MM.1S (cell line): ENCODE measurements at regions not wholly inside any gene's neighbourhood (a gene's known extent, or its start where the extent isn't known, plus 50 kb on each side); places are given as distances from the start of the nearest gene placed in this dataset.
"Not testable (repeated sequence)": the region's sequence is repeated elsewhere in the genome, so short reads cannot be mapped to it uniquely, and the experiment has no call there.

Experiments
- DNase-seq: peaks from one replicate; pipeline ENCODE4 v3.0.0-alpha.2; 2015
- H2AFZ ChIP-seq: fragments of 300-600 bp; sonication (generic); 2 replicates; pipeline ENCODE4 v1.6.0; 2016; ENCODE audit warnings: antibody characterized with exemption, low read length
- H3F3A ChIP-seq: fragments of 300-600 bp; sonication (generic); 2 replicates; pipeline ENCODE4 v1.6.1; 2016; ENCODE audit warnings: mild to moderate bottlenecking, antibody characterized with exemption, low read length, moderate library complexity, mixed read lengths; ENCODE audit not compliant: insufficient read depth
- H3K27ac ChIP-seq: fragments of 300-600 bp; sonication (generic); 2 replicates; pipeline ENCODE4 v1.5.1; 2016; ENCODE audit warnings: mild to moderate bottlenecking, low read length
- H3K27me3 ChIP-seq: fragments of 300-600 bp; sonication (generic); replicated peaks from 2 replicates; pipeline ENCODE4 v1.6.0; 2016; ENCODE audit warnings: low read length; ENCODE audit not compliant: insufficient read depth
- H3K36me3 ChIP-seq: fragments of 300-600 bp; sonication (generic); replicated peaks from 2 replicates; pipeline ENCODE4 v1.6.1; 2016; ENCODE audit warnings: mild to moderate bottlenecking, low read length, mixed read lengths; ENCODE audit not compliant: insufficient read depth
- H3K4me1 ChIP-seq: fragments of 300-600 bp; sonication (generic); 2 replicates; pipeline ENCODE4 v1.6.1; 2016; ENCODE audit warnings: low read length, mixed read lengths
- H3K4me2 ChIP-seq: fragments of 300-600 bp; sonication (generic); 2 replicates; pipeline ENCODE4 v1.6.0; 2016; ENCODE audit warnings: low read depth, low read length
- H3K4me3 ChIP-seq: fragments of 300-600 bp; sonication (generic); 2 replicates; pipeline ENCODE4 v1.5.1; 2016; ENCODE audit warnings: low read length, mixed read lengths
- H3K79me2 ChIP-seq: fragments of 300-600 bp; sonication (generic); 2 replicates; pipeline ENCODE4 v1.6.1; 2016; ENCODE audit warnings: mixed run types, low read length, mixed read lengths
- H3K9ac ChIP-seq: fragments of 300-600 bp; sonication (generic); 2 replicates; pipeline ENCODE4 v1.6.1; 2016; ENCODE audit warnings: low read length, mixed read lengths
- H3K9me2 ChIP-seq: fragments of 300-600 bp; sonication (generic); replicated peaks from 2 replicates; pipeline ENCODE4 v1.6.1; 2016; ENCODE audit warnings: mild to moderate bottlenecking, low read length, mixed read lengths; ENCODE audit not compliant: insufficient read depth
- H3K9me3 ChIP-seq: fragments of 300-600 bp; sonication (generic); replicated peaks from 2 replicates; pipeline ENCODE4 v1.6.1; 2016; ENCODE audit warnings: mild to moderate bottlenecking, low read length, mixed read lengths; ENCODE audit not compliant: insufficient read depth
- H4K20me1 ChIP-seq: fragments of 300-600 bp; sonication (generic); 2 replicates; pipeline ENCODE4 v1.6.1; 2016; ENCODE audit warnings: mild to moderate bottlenecking, low read length, moderate library complexity, mixed read lengths; ENCODE audit not compliant: insufficient read depth
- CTCF ChIP-seq: fragments of 300-600 bp; sonication (generic); IDR thresholded peaks from 2 replicates; pipeline ENCODE4 v1.5.1; 2016; ENCODE audit warnings: antibody characterized with exemption, low read length, mixed read lengths
- EZH2 ChIP-seq: fragments of 300-600 bp; sonication (generic); optimal IDR thresholded peaks from 2 replicates; pipeline ENCODE3; 2017; ENCODE audit warnings: low read depth, mild to moderate bottlenecking, antibody characterized with exemption, low read length, mixed read lengths
- EZH2phosphoT487 ChIP-seq: fragments of 300-600 bp; sonication (generic); IDR thresholded peaks from 2 replicates; pipeline ENCODE4 v1.6.1; 2018; ENCODE audit warnings: antibody characterized with exemption, low read length

- H3K9ac ChIP-seq, H3K4me1 ChIP-seq, H3K4me3 ChIP-seq, H4K20me1 ChIP-seq, H3K79me2 ChIP-seq, DNase-seq, H3K27ac ChIP-seq, H2AFZ ChIP-seq, H3F3A ChIP-seq, H3K36me3 ChIP-seq, H3K9me2 ChIP-seq, H3K4me2 ChIP-seq, H3K9me3 ChIP-seq, H3K27me3 ChIP-seq: not testable (repeated sequence)
Observed at GRCh38 chr5:11392-11791, 80.6 kb upstream of the PLEKHG4B start.

- Histone ChIP-seq H3K27ac (no peak overlapping the region), H3K79me2 (no peaks in the 10 kb centered on the region)
Observed at GRCh38 chr5:11898-12297, 80.1 kb upstream of the PLEKHG4B start.

GRCh38 chr5:13234-13633 lies 78.7 kb upstream of the PLEKHG4B start:
- Histone ChIP-seq H3K79me2 (no peaks in the 10 kb centered on the region), H3K4me2 (no peak overlapping the region), H3K27ac (no peak overlapping the region), H3K9ac (no peak overlapping the region), H3K9me2 (no peaks in the 10 kb centered on the region), H3K9me3 (no peaks in the 10 kb centered on the region), H3K4me3 (no peak overlapping the region), H2AFZ (no peak overlapping the region), H3F3A (no peaks in the 10 kb centered on the region), H4K20me1 (no peaks in the 10 kb centered on the region), H3K27me3 (no peaks in the 10 kb centered on the region), H3K4me1 (no peaks in the 10 kb centered on the region), H3K36me3 (no peaks in the 10 kb centered on the region)
- TF ChIP-seq EZH2 (no peak), CTCF (no peak), EZH2phosphoT487 (no peak)
- no peak for DNase-seq

More at GRCh38 chr5:11898-12297, 80.1 kb upstream of the PLEKHG4B start:
- TF ChIP-seq CTCF (no peak), EZH2 (no peak), EZH2phosphoT487 (no peak)
- H3K4me1 ChIP-seq, result no peaks in the 10 kb centered on the region
- H3K9me3 ChIP-seq, result no peaks in the 10 kb centered on the region
- no peak overlapping the region for H3K4me3 ChIP-seq
- no peak overlapping the region for H3K9ac ChIP-seq
- no peaks in the 10 kb centered on the region for H3K27me3 ChIP-seq
- no peaks in the 10 kb centered on the region for H3K36me3 ChIP-seq
- DNase-seq, result no peak
- no peaks in the 10 kb centered on the region for H3K9me2 ChIP-seq
- H3F3A ChIP-seq, result no peaks in the 10 kb centered on the region
- no peak overlapping the region for H3K4me2 ChIP-seq
- H4K20me1 ChIP-seq, result no peaks in the 10 kb centered on the region
- no peak overlapping the region for H2AFZ ChIP-seq

- not testable (repeated sequence) for DNase-seq, H4K20me1 ChIP-seq, H3K4me3 ChIP-seq
Observed at GRCh38 chr5:14676-15075, 77.3 kb upstream of the PLEKHG4B start.

GRCh38 chr5:20276-20675 lies 71.7 kb upstream of the PLEKHG4B start:
- H3F3A ChIP-seq, H3K9me3 ChIP-seq, H3K9me2 ChIP-seq, H3K79me2 ChIP-seq, H3K36me3 ChIP-seq, H2AFZ ChIP-seq, H3K4me2 ChIP-seq, H3K27me3 ChIP-seq, H3K9ac ChIP-seq, H4K20me1 ChIP-seq, H3K27ac ChIP-seq, DNase-seq, H3K4me3 ChIP-seq, H3K4me1 ChIP-seq: not testable (repeated sequence)

More at GRCh38 chr5:14676-15075, 77.3 kb upstream of the PLEKHG4B start:
- not testable (repeated sequence) for H3K79me2 ChIP-seq, H2AFZ ChIP-seq, H3K9ac ChIP-seq, H3K36me3 ChIP-seq, H3F3A ChIP-seq, H3K4me2 ChIP-seq, H3K4me1 ChIP-seq, H3K27me3 ChIP-seq, H3K9me3 ChIP-seq, H3K9me2 ChIP-seq, H3K27ac ChIP-seq
